ENCODE measurements at regions not wholly inside any gene's neighbourhood (a gene's known extent, or its start where the extent isn't known, plus 50 kb on each side); places are given as distances from the start of the nearest gene placed in this dataset.

- DNase-seq (ENCODE audit: low read depth, low spot score), result no peak
Measured at GRCh38 chr1:30381671-30382365, 341.6 kb downstream of the MATN1 start.

- DNase-seq (ENCODE audit: low read depth, low spot score), result no peak
Measured at GRCh38 chr1:30381266-30381665, 342.1 kb downstream of the MATN1 start.

GRCh38 chr1:30380625-30380984, 342.8 kb downstream of the MATN1 start:
- DNase-seq (ENCODE audit: low read depth, low spot score), result no peak

- DNase-seq (ENCODE audit: low read depth, low spot score), result peak; percentile 75
Measured at GRCh38 chr1:30379684-30380624, 343.4 kb downstream of the MATN1 start.

GRCh38 chr1:30378991-30379581, 344.3 kb downstream of the MATN1 start:
- peak; percentile 95 for DNase-seq (ENCODE audit: low read depth, low spot score)

- DNase-seq (ENCODE audit: low read depth, low spot score), result no peak
Measured at GRCh38 chr1:30378003-30378596, 345.3 kb downstream of the MATN1 start.

- no peak for DNase-seq (ENCODE audit: low read depth, low spot score)
Measured at GRCh38 chr1:30377230-30378002, 346.0 kb downstream of the MATN1 start.

GRCh38 chr1:30376054-30376697, 347.2 kb downstream of the MATN1 start:
- DNase-seq (ENCODE audit: low read depth, low spot score), result no peak

- no peak for DNase-seq (ENCODE audit: low read depth, low spot score)
Measured at GRCh38 chr1:30375156-30375555, 348.2 kb downstream of the MATN1 start.

GRCh38 chr1:30374400-30375070, 348.9 kb downstream of the MATN1 start:
- DNase-seq (ENCODE audit: low read depth, low spot score), result no peak

- no peak for DNase-seq (ENCODE audit: low read depth, low spot score)
Measured at GRCh38 chr1:30373471-30374399, 349.6 kb downstream of the MATN1 start.

GRCh38 chr1:30372792-30373433, 350.5 kb downstream of the MATN1 start:
- DNase-seq (ENCODE audit: low read depth, low spot score), result peak; percentile 71

GRCh38 chr1:30371888-30372791, 351.2 kb downstream of the MATN1 start:
- no peak for DNase-seq (ENCODE audit: low read depth, low spot score)

GRCh38 chr1:30371179-30371788, 352.1 kb downstream of the MATN1 start:
- DNase-seq (ENCODE audit: low read depth, low spot score), result no peak

GRCh38 chr1:30368651-30369240, 354.6 kb downstream of the MATN1 start:
- no peak for DNase-seq (ENCODE audit: low read depth, low spot score)

- no peak for DNase-seq (ENCODE audit: low read depth, low spot score)
Measured at GRCh38 chr1:30366911-30367310, 356.5 kb downstream of the MATN1 start.

- DNase-seq (ENCODE audit: low read depth, low spot score), result no peak
Measured at GRCh38 chr1:30366199-30366598, 357.2 kb downstream of the MATN1 start.
